Gastroesophageal sphincter (tissue), 3 donors: ENCODE measurements at regions not wholly inside any gene's neighbourhood (a gene's known extent, or its start where the extent isn't known, plus 50 kb on each side); places are given as distances from the start of the nearest gene placed in this dataset.

Experiments used
- CTCF ChIP-seq, 4 experiments: fragments of 200-600 bp in 2 of 4; fragments of 450-650 bp in 2 of 4; sonication (generic) in 1 of 4; IDR thresholded peaks; one replicate each; pipeline ENCODE4 v1.5.1; 2017 to 2019; ENCODE audit warnings: antibody characterized with exemption in 4 of 4, mild to moderate bottlenecking in 2 of 4, moderate library complexity in 2 of 4
- EP300 ChIP-seq: sonication (generic); formaldehyde crosslinking; IDR thresholded peaks from one replicate; pipeline ENCODE4 v1.6.1; 2017; ENCODE audit warnings: antibody characterized with exemption, mild to moderate bottlenecking
- POLR2A ChIP-seq, 2 donors: fragments of 450-650 bp; IDR thresholded peaks; one replicate each; pipeline ENCODE4 v1.6.1; 2017; ENCODE audit warnings: antibody characterized with exemption in 2 of 2, mild to moderate bottlenecking in 2 of 2, moderate library complexity in 1 of 2
- POLR2AphosphoS5 ChIP-seq: sonication (generic); formaldehyde crosslinking; IDR thresholded peaks from one replicate; pipeline ENCODE4 v1.6.1; 2017; ENCODE audit warnings: antibody characterized with exemption

- TF ChIP-seq CTCF (IDR thresholded peaks at IDR 0.05), result no peak
- TF ChIP-seq POLR2A (IDR thresholded peaks at IDR 0.05), result no peak
- TF ChIP-seq EP300, result no peak
- no peak for TF ChIP-seq POLR2AphosphoS5
Observed at GRCh38 chr5:1672396-1672795, 127.2 kb downstream of the MRPL36 start.
